IPS-11a (cell line): ENCODE measurements at regions not wholly inside any gene's neighbourhood (a gene's known extent, or its start where the extent isn't known, plus 50 kb on each side); places are given as distances from the start of the nearest gene placed in this dataset.

Experiments used
- H3K4me3 ChIP-seq: one replicate; pipeline ENCODE4 v1.5.1; 2013; ENCODE audit warnings: low read depth, low read length, control low read depth

GRCh38 chr5:77846422-77847128 lies 70.4 kb upstream of the TBCA start:
- no peak overlapping the region for H3K4me3 ChIP-seq

DNA sequence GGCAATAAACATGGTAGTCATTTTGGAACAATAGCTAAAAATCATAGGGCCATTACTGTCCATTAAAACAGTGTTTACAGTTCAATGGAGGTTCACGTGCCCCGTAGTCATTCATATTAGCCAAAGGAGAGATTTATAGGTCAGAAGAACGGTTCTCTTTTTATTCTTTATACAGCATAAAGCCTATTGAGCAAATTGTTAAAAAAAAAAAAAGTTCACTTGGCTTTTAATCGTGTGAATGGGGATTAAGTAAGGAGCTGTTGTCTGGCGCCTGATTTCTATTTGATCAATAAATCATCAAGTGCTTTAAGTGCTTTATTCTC lies 69.1 kb upstream of the TBCA start:
- no peak overlapping the region for H3K4me3 ChIP-seq

- no peak overlapping the region for H3K4me3 ChIP-seq
Measured at GRCh38 chr5:77844623-77845323, 68.6 kb upstream of the TBCA start.

DNA sequence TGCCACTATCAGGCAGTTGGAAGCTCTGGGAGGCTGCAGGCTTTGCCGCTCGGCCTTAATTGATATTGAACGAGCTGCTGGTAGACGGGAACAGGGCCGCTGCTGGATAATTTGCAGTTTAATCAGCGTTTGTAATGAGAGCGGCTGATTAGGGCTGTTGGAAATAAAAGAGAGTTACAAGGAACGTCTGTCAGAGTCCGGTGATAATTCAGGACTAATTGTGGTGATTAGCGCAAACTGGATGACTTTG lies 68.2 kb upstream of the TBCA start:
- H3K4me3 ChIP-seq = no peak overlapping the region

DNA sequence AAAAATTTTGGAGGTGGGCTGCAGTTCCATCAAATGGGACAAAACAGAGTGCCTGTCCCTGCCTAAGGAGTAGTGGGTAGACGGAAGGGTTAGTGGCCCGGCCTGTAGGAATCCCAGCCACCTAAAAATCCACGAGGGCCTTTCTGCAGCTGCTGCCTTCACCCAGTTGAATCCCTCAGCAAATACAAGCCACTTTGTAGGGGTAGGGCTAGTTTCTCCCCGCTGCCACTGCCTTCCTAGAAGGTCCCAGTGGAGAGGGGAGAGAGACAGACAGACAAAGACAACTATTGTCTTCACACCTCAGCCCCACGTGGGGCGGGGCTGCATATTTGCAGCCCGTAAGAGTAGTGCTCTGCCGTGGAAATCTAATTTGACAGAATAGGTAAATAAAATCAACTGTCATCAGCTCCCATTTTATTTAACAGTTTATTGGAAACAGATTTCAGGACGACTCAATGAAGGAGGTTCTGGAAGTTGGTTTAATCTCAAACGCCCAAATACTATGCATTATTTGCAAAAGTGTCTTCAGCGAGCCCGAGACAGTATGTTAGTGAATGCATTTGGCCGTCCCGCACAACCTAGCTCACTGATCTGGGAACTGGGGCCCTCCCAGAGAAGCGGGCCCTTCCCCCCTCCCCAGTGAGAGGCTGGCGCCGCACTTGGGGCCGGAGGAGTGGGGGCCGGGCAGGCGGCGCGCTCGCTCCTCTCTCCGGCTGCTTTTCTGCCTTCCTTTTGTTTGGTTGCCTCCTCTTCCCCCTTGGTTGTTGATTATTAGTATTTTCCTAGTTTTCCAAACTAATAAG lies 67.6 kb upstream of the TBCA start:
- no peak overlapping the region for H3K4me3 ChIP-seq

DNA sequence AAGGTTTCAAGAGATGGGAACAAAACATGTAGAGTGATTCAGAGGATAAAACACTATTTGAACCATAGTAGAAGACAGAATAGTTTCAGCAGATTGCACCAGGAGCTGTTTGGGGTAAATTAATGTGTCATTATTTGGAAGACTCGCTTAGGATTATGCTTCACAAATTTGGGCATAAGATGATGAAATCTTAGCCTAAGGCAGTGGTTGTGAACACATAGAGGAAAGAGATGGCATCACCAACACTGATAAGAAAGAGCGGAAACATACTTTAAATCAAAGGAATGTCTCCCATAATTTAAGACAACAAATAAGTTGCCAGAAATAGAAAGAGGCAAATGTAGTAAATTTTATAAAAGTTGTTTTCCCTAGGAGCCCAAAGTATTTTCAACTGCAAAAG lies 66.1 kb upstream of the TBCA start:
- no peak overlapping the region for H3K4me3 ChIP-seq

DNA sequence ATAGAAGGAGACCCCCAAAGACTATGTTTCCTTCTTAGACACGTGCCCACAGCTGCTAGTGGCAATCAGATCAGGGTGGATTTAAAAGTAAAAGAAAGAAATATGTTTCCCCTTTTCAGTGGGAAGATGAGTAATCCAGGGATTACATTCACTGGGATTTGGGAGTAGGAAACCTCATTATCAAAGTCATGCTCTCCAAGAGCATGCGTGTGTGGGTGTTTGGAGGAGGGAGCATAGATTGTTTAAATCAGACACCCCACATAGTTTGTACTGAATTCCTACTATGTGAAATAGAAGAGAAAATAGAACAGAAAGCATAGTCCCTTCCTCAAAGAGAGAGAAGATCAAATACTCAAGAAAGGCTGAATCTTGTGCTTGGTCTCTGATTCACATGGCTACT lies 65.5 kb upstream of the TBCA start:
- no peak overlapping the region for H3K4me3 ChIP-seq

- no peak overlapping the region for H3K4me3 ChIP-seq
Measured at GRCh38 chr5:77840930-77841329, 64.8 kb upstream of the TBCA start.

GRCh38 chr5:77839691-77840090 lies 63.6 kb upstream of the TBCA start:
- H3K4me3 ChIP-seq = no peak overlapping the region

DNA sequence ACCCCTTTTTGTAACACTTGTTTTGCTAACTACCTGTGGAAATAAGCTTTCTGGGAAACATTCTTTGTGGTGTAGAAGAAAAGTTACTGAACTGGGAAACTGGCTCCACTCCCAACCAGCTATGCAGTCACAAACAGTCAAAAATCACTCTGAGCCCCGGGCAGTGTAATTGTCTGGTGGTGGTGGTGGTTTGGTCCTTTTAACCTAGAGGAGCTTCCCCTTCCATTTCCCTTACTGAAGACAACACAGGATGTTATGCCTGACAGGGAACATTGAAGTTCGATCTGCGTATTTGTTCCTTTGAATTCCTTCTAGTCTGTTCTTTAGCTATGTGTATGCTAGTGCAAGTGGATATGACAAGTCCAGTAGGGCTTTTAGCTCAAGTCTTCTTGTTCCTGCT lies 56.8 kb upstream of the TBCA start:
- no peak overlapping the region for H3K4me3 ChIP-seq

- H3K4me3 ChIP-seq = no peak overlapping the region
Measured at GRCh38 chr5:77832166-77832770, 56.1 kb upstream of the TBCA start.

- H3K4me3 ChIP-seq = no peak overlapping the region
Measured at GRCh38 chr5:77828445-77828844, 52.3 kb upstream of the TBCA start.
